ENCODE measurements at regions not wholly inside any gene's neighbourhood (a gene's known extent, or its start where the extent isn't known, plus 50 kb on each side); places are given as distances from the start of the nearest gene placed in this dataset.

GRCh38 chr13:56924401-56924800, 216.3 kb upstream of the PRR20A start:
- Mint-ChIP-seq H3K4me1 (no peaks in the 10 kb centered on the region), H3K27ac (no peak overlapping the region), H3K4me3 (no peak overlapping the region), H3K27me3 (no peaks in the 10 kb centered on the region), H3K9me3 (peaks cover 0 to 22% (median 8%) of the 10 kb centered on the region in 8 donors), H3K36me3 (no peaks in the 10 kb centered on the region)
- intact Hi-C loops (cut with micrococcal nuclease) = no loop called here
- H3K4me3 ChIP-seq (ENCODE audit: low read length in 2 of 2) = no peak overlapping the region
- H3K9me3 ChIP-seq (ENCODE audit: control insufficient read depth in 1 of 2, low read length in 2 of 2) = no peaks in the 10 kb centered on the region
- ChIA-PET CTCF (ENCODE audit: partially characterized antibody) (no interaction called here), POLR2A (ENCODE audit: partially characterized antibody) (no interaction called here)
- H3K36me3 ChIP-seq (ENCODE audit: insufficient read depth, low read length) = no peaks in the 10 kb centered on the region
- no peak for DNase-seq
- H3K27me3 ChIP-seq (ENCODE audit: insufficient read depth, low read length) = no peaks in the 10 kb centered on the region
- no peak overlapping the region for H3K27ac ChIP-seq (ENCODE audit: low read depth, low read length)
- H3K4me1 ChIP-seq (ENCODE audit: insufficient read depth, low read length) = no peaks in the 10 kb centered on the region

- no peak for DNase-seq
- H3K4me1 Mint-ChIP-seq = no peaks in the 10 kb centered on the region
- no peak overlapping the region for H3K4me3 Mint-ChIP-seq
- ChIA-PET POLR2A (ENCODE audit: partially characterized antibody) (no interaction called here), CTCF (ENCODE audit: partially characterized antibody) (interaction anchor here (1.1 kb wide), 1 partner anchor 10 kb away, joined by 3 read pairs; no protein-coding TSS in a partner anchor)
- H3K36me3 Mint-ChIP-seq = no peaks in the 10 kb centered on the region
- H3K9me3 Mint-ChIP-seq = peaks cover 0 to 20% (median 12%) of the 10 kb centered on the region in 8 donors
- H3K27me3 ChIP-seq (ENCODE audit: insufficient read depth, low read length) = no peaks in the 10 kb centered on the region
- H3K9me3 ChIP-seq (ENCODE audit: control insufficient read depth in 1 of 2, low read length in 2 of 2) = no peaks in the 10 kb centered on the region
- no peaks in the 10 kb centered on the region for H3K36me3 ChIP-seq (ENCODE audit: insufficient read depth, low read length)
- H3K4me3 ChIP-seq (ENCODE audit: low read length in 2 of 2) = no peak overlapping the region
- H3K27ac Mint-ChIP-seq = no peak overlapping the region
- no peak overlapping the region for H3K27ac ChIP-seq (ENCODE audit: low read depth, low read length)
- H3K4me1 ChIP-seq (ENCODE audit: insufficient read depth, low read length) = no peaks in the 10 kb centered on the region
- intact Hi-C loops (cut with micrococcal nuclease) = no loop called here
- no peaks in the 10 kb centered on the region for H3K27me3 Mint-ChIP-seq
Measured at GRCh38 chr13:56932104-56932503, 208.6 kb upstream of the PRR20A start.

GRCh38 chr13:56953965-56954364, 186.8 kb upstream of the PRR20A start:
- Histone ChIP-seq H3K27me3 (ENCODE audit: insufficient read depth, low read length) (no peaks in the 10 kb centered on the region), H3K4me3 (ENCODE audit: low read length in 2 of 2) (no peak overlapping the region), H3K27ac (ENCODE audit: low read depth, low read length) (no peak overlapping the region), H3K4me1 (ENCODE audit: insufficient read depth, low read length) (no peaks in the 10 kb centered on the region), H3K9me3 (ENCODE audit: control insufficient read depth in 1 of 2, low read length in 2 of 2) (peaks cover 0 to 3% of the 10 kb centered on the region in 2 donors), H3K36me3 (ENCODE audit: insufficient read depth, low read length) (no peaks in the 10 kb centered on the region)
- POLR2A ChIA-PET (ENCODE audit: partially characterized antibody) = no interaction called here
- CTCF ChIA-PET (ENCODE audit: partially characterized antibody) = no interaction called here
- Mint-ChIP-seq H3K27me3 (no peaks in the 10 kb centered on the region), H3K36me3 (no peaks in the 10 kb centered on the region), H3K4me3 (no peak overlapping the region), H3K27ac (no peak overlapping the region), H3K9me3 (peaks cover 0 to 9% (median 0%) of the 10 kb centered on the region in 8 donors), H3K4me1 (no peaks in the 10 kb centered on the region)
- intact Hi-C loops (cut with micrococcal nuclease) = no loop called here
- DNase-seq = no peak

- ChIA-PET POLR2A (ENCODE audit: partially characterized antibody) (no interaction called here), CTCF (ENCODE audit: partially characterized antibody) (no interaction called here)
- peaks cover 0 to 9% of the 10 kb centered on the region in 2 donors for H3K9me3 ChIP-seq (ENCODE audit: control insufficient read depth in 1 of 2, low read length in 2 of 2)
- Mint-ChIP-seq H3K4me3 (no peak overlapping the region), H3K27ac (no peak overlapping the region), H3K27me3 (no peaks in the 10 kb centered on the region), H3K4me1 (no peaks in the 10 kb centered on the region), H3K36me3 (no peaks in the 10 kb centered on the region), H3K9me3 (peaks cover 0 to 18% (median 11%) of the 10 kb centered on the region in 8 donors)
- intact Hi-C loops (cut with micrococcal nuclease) = no loop called here
- DNase-seq = no peak
- no peaks in the 10 kb centered on the region for H3K27me3 ChIP-seq (ENCODE audit: insufficient read depth, low read length)
- H3K4me3 ChIP-seq (ENCODE audit: low read length in 2 of 2) = no peak overlapping the region
- no peaks in the 10 kb centered on the region for H3K36me3 ChIP-seq (ENCODE audit: insufficient read depth, low read length)
- H3K4me1 ChIP-seq (ENCODE audit: insufficient read depth, low read length) = no peaks in the 10 kb centered on the region
- H3K27ac ChIP-seq (ENCODE audit: low read depth, low read length) = no peak overlapping the region
Measured at GRCh38 chr13:56975647-56976046, 165.1 kb upstream of the PRR20A start.

GRCh38 chr13:56980856-56981255, 159.9 kb upstream of the PRR20A start:
- no peak overlapping the region for H3K27ac ChIP-seq (ENCODE audit: low read depth, low read length)
- CTCF ChIA-PET (ENCODE audit: partially characterized antibody) = no interaction called here

GRCh38 chr13:56986121-56986520, 154.6 kb upstream of the PRR20A start:
- no peaks in the 10 kb centered on the region for H3K27me3 Mint-ChIP-seq
- Histone ChIP-seq H3K36me3 (ENCODE audit: insufficient read depth, low read length) (no peaks in the 10 kb centered on the region), H3K27ac (ENCODE audit: low read depth, low read length) (no peak overlapping the region), H3K9me3 (ENCODE audit: control insufficient read depth in 1 of 2, low read length in 2 of 2) (no peaks in the 10 kb centered on the region), H3K4me1 (ENCODE audit: insufficient read depth, low read length) (no peaks in the 10 kb centered on the region), H3K4me3 (ENCODE audit: low read length in 2 of 2) (no peak overlapping the region), H3K27me3 (ENCODE audit: insufficient read depth, low read length) (no peaks in the 10 kb centered on the region)
- intact Hi-C loops (cut with micrococcal nuclease) = no loop called here
- no peak for DNase-seq
- H3K9me3 Mint-ChIP-seq = peaks cover 0 to 17% (median 4%) of the 10 kb centered on the region in 8 donors
- H3K27ac Mint-ChIP-seq = no peak overlapping the region
- no peak overlapping the region for H3K4me3 Mint-ChIP-seq
- POLR2A ChIA-PET (ENCODE audit: partially characterized antibody) = no interaction called here
- CTCF ChIA-PET (ENCODE audit: partially characterized antibody) = no interaction called here
- H3K36me3 Mint-ChIP-seq = no peaks in the 10 kb centered on the region
- no peaks in the 10 kb centered on the region for H3K4me1 Mint-ChIP-seq

More at GRCh38 chr13:56980856-56981255, 159.9 kb upstream of the PRR20A start:
- Mint-ChIP-seq H3K27me3 (no peaks in the 10 kb centered on the region), H3K9me3 (peaks cover 0 to 16% (median 6%) of the 10 kb centered on the region in 8 donors), H3K4me3 (no peak overlapping the region), H3K4me1 (no peaks in the 10 kb centered on the region), H3K36me3 (no peaks in the 10 kb centered on the region), H3K27ac (no peak overlapping the region)
- intact Hi-C loops (cut with micrococcal nuclease) = no loop called here
- Histone ChIP-seq H3K36me3 (ENCODE audit: insufficient read depth, low read length) (no peaks in the 10 kb centered on the region), H3K4me3 (ENCODE audit: low read length in 2 of 2) (no peak overlapping the region), H3K27me3 (ENCODE audit: insufficient read depth, low read length) (no peaks in the 10 kb centered on the region), H3K4me1 (ENCODE audit: insufficient read depth, low read length) (no peaks in the 10 kb centered on the region), H3K9me3 (ENCODE audit: control insufficient read depth in 1 of 2, low read length in 2 of 2) (no peaks in the 10 kb centered on the region)
- POLR2A ChIA-PET (ENCODE audit: partially characterized antibody) = no interaction called here
- no peak for DNase-seq

GRCh38 chr13:56988543-56988942, 152.2 kb upstream of the PRR20A start:
- peaks cover 0 to 17% (median 4%) of the 10 kb centered on the region in 8 donors for H3K9me3 Mint-ChIP-seq
- CTCF ChIA-PET (ENCODE audit: partially characterized antibody) = no interaction called here
- no peak overlapping the region for H3K27ac Mint-ChIP-seq
- H3K27me3 ChIP-seq (ENCODE audit: insufficient read depth, low read length) = no peaks in the 10 kb centered on the region
- no peaks in the 10 kb centered on the region for H3K27me3 Mint-ChIP-seq
- H3K4me1 Mint-ChIP-seq = no peaks in the 10 kb centered on the region
- H3K9me3 ChIP-seq (ENCODE audit: control insufficient read depth in 1 of 2, low read length in 2 of 2) = no peaks in the 10 kb centered on the region
- no peak overlapping the region for H3K27ac ChIP-seq (ENCODE audit: low read depth, low read length)
- H3K4me1 ChIP-seq (ENCODE audit: insufficient read depth, low read length) = no peaks in the 10 kb centered on the region
- H3K36me3 Mint-ChIP-seq = no peaks in the 10 kb centered on the region
- intact Hi-C loops (cut with micrococcal nuclease) = no loop called here
- H3K36me3 ChIP-seq (ENCODE audit: insufficient read depth, low read length) = no peaks in the 10 kb centered on the region
- no peak for DNase-seq
- H3K4me3 ChIP-seq (ENCODE audit: low read length in 2 of 2) = no peak overlapping the region
- H3K4me3 Mint-ChIP-seq = no peak overlapping the region
- POLR2A ChIA-PET (ENCODE audit: partially characterized antibody) = no interaction called here

GRCh38 chr13:57003682-57004081, 137.0 kb upstream of the PRR20A start:
- no peak overlapping the region for H3K4me3 ChIP-seq (ENCODE audit: low read length in 2 of 2)
- ChIA-PET CTCF (ENCODE audit: partially characterized antibody) (no interaction called here), POLR2A (ENCODE audit: partially characterized antibody) (no interaction called here)
- no peak overlapping the region for H3K27ac ChIP-seq (ENCODE audit: low read depth, low read length)
- H3K27ac Mint-ChIP-seq = no peak overlapping the region
- H3K9me3 ChIP-seq (ENCODE audit: control insufficient read depth in 1 of 2, low read length in 2 of 2) = no peaks in the 10 kb centered on the region
- no peaks in the 10 kb centered on the region for H3K36me3 Mint-ChIP-seq
- intact Hi-C loops (cut with micrococcal nuclease) = no loop called here
- H3K27me3 ChIP-seq (ENCODE audit: insufficient read depth, low read length) = no peaks in the 10 kb centered on the region
- no peaks in the 10 kb centered on the region for H3K4me1 Mint-ChIP-seq
- H3K4me3 Mint-ChIP-seq = no peak overlapping the region
- no peaks in the 10 kb centered on the region for H3K36me3 ChIP-seq (ENCODE audit: insufficient read depth, low read length)
- peaks cover 0 to 12% (median 3%) of the 10 kb centered on the region in 8 donors for H3K9me3 Mint-ChIP-seq
- H3K27me3 Mint-ChIP-seq = no peaks in the 10 kb centered on the region
- DNase-seq = no peak
- H3K4me1 ChIP-seq (ENCODE audit: insufficient read depth, low read length) = no peaks in the 10 kb centered on the region
